HG02840 (cell line): ENCODE measurements at regions not wholly inside any gene's neighbourhood (a gene's known extent, or its start where the extent isn't known, plus 50 kb on each side); places are given as distances from the start of the nearest gene placed in this dataset.
"Not testable (repeated sequence)": the region's sequence is repeated elsewhere in the genome, so short reads cannot be mapped to it uniquely, and the experiment has no call there.

Experiments used
- ATAC-seq: cut with Tn5 transposase; IDR thresholded peaks from one replicate; pipeline ENCODE4 v1.9.1; 2021; ENCODE audit warnings: mild to moderate bottlenecking, moderate library complexity, moderate number of reproducible peaks; ENCODE audit not compliant: unreplicated experiment, low FRiP score

DNA sequence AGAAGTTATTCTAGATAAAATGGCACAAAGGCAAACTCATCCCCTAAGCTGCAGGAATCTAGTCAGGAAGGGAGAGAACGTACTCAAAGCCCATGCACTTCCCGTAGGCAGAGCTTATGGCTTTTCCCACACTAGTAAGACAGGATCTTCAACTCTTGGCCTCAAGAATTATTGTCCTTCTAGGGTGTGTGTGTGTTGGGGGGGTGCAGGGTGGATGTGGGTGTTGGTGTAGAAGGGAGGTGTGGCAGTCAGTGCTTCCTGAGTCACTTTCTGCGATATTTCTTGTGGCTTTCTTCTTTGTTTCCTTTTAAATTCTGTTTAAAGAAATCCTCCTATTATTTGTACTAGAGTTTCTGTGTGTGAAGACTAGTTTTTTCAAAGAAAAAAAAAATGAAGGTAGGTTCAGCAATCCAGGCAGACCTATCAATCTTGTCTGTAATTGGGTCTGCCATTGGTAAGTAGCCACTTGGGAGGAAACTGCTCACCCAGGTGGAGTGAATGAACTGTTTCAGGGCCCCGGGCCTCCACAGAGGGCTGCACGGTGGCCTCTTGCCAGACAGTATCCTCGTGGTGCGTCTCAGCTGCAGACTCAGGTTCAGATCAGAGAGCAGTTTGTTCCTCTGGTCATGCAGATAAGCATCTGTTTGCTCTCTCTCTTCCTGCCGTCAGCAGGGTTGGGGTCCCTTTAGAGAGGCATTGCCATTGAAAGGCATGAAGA, 131.9 kb downstream of the NPR3 start:
- no peak for ATAC-seq

DNA sequence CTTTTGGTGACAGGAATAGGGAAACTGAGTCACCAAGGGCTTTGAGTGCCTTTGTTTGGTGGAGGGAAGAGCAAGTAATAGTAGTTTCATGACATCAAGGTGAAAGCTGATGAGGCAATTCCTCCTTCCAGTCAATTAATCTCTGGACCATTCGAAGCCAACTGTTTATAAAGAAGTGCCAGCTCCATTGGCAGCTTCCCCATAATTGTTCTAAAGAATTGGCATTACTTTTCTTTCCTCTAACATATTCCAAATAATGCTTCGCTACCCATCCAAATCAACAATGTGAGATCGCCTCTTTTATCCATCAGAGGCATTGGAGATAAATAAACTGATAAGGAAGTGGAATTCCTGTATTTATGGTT, 132.4 kb downstream of the NPR3 start:
- no peak for ATAC-seq

DNA sequence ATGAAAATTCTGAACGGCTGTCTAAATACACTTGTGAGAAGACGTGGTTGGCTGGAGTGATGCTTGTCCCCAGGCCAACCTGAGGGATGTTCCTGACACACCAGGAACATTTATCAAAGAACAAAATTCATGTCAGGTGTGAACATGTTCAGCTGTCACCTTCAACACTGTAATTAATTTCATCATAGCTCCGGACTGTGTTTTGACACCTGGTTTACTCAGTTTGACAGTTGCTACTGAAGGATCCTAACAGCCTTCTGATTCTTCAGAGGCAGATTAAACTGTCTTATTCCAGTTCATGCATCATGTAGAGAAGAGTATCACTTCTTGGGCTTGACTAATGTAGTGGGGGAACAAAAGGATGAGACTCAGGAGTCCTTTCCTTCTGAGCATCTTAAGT, 134.1 kb downstream of the NPR3 start:
- ATAC-seq, result no peak

DNA sequence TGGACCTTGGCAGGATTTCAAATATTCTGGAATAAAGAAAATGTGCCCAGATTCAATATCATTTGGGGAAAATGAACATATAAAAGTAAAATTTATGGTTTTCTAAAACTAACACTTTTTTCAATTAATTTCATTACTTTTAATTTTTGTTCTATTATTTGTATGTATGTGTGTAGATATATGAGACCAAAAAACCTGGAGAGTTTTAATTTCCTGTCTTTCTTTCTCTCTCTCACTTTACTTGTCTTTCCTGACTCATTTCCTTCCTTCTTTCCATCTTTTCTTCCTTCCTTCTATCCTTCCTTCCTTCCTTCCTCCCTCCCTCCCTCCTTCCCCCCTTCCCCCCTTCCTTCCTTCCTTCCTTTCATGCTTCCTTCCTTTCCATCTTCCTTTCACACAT, 137.0 kb downstream of the NPR3 start:
- no peak for ATAC-seq

DNA sequence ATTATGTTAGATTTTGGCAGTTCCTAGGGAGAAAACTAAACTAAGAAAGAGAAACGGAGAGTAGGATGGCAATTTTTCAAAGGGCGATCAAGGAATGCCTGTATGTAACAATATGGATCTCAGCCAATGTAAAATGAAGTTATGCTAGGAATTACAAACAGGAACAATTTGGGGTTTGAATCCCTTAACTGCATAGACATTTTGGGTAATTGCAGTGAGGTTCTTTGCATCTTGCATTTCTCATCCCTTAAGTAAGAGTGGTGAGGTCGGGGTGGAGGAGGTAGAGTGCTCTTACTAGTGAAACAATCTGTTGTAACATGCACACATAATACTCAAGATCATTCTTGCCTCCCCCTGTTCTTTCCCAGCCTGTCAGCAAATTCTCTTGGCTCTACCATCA, 137.6 kb downstream of the NPR3 start:
- ATAC-seq, result no peak

DNA sequence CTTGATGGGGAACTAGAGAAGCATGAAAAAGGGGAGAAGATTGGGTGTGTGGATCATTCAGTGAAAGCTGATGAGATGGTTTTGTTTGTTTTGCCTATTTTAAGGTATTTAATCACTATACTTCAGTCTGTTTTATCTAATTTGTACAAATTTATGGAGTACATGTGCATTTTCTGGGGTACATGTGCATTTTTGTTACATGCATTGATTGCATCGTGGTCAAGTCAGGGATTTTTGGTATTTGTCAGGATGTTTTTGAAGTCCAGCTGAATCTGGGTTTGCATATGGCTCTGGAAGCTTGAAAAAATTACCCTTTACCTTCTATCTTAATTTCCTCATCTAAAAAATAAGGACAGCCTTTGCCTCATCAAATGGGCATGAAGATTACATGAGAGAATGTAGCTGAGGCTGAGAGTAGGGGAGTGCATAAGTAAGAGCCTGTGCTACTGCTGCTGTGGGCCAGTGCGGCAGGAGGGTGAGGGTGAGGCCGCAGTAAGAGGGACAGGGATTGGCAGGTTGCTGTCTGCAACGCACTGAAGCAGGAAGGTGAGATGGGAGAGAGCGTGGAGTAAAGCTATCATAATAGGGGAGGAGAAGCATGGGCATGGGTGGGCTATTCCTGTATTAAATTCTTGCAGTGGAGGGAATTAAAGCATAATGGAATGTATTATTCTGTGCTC, 139.8 kb downstream of the NPR3 start:
- ATAC-seq, result no peak

DNA sequence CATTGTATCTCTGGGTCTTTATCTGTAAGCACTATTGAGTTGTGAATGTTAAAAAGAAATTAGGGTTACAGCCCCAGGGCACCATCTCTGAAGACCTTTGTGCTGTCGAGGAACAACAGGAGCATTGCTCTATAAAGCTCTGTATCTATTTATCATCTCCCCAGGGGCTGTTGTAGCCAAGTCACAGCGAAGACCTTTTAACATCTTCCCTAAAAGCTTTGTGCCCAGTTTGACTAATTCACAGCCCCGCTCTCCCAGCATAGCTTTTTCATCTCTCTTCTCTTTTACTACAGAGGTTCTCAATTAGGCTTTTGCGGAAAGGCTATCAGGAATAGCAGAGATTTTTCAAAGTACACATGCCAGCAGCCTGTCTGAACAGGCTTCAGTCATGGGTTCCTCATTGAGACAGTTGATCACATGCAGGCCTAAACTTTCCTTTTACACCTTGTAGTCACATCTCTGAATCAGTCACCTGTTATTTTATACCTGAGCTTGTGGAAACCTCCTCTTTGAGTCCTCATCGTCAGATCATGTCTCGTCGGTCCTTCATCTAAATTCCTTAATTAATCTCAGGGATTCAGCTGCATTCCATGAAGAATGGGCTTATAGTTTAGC, 140.5 kb downstream of the NPR3 start:
- no peak for ATAC-seq

DNA sequence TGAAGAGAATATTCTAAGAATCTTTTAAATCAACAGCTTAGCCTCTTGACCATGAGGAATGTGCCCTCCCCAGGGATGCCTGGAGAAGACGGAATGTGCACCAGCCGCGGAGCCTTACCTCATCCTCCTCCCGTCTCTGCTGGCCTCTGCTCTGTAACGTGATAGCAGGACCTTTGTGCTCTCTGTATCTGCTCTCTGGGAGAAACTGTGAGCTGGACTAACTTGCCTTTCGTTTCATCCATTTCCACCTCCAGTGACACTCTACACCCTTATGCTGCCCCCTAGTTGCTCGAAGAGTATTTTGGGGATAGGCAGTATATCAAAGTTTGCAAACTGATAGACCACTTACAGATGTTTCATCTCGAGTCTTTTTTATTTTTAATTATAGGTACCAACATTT, 141.4 kb downstream of the NPR3 start:
- no peak for ATAC-seq

DNA sequence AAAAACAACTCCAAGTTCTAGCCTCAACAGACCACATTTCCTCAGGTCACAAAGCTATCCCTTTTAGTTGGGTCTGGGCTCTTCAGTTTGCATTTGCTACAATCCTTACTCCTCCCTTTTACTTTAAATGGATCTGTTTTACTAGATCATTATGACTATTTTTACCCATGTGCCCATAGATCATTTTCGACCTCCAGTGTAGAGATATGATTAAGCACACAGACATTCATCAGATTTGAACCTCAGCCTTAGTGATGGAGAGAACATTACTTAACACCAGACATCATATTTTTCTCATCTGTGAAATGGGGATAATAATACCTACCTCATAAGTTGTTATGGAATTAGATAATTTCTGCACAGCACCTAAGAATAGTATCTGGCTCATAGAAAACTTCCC, 141.9 kb downstream of the NPR3 start:
- no peak for ATAC-seq

- ATAC-seq, result no peak
Observed at GRCh38 chr5:32854473-32854872, 143.4 kb downstream of the NPR3 start.

DNA sequence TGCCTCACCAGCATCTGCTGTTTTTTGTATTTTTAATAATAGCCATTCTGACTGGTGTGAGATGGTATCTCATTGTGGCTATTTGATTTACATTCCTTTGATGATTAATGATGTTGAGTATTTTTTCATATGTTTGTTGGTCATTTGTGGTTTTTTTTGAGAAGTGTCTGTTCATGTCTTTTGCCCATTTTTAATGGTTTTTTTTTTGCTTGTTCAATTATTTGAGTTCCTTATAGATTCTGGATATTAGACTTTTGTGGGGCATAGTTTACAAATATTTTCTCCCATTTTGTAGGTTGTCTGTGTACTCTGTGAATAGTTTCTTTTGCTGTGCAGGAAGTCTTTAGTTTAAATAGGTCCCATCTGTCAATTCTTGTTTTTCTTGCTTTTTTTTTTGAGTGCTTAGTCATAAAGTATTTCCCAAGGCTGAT, 148.1 kb downstream of the NPR3 start:
- no peak for ATAC-seq

GRCh38 chr5:32865475-32865874, 154.4 kb downstream of the NPR3 start:
- no peak for ATAC-seq

DNA sequence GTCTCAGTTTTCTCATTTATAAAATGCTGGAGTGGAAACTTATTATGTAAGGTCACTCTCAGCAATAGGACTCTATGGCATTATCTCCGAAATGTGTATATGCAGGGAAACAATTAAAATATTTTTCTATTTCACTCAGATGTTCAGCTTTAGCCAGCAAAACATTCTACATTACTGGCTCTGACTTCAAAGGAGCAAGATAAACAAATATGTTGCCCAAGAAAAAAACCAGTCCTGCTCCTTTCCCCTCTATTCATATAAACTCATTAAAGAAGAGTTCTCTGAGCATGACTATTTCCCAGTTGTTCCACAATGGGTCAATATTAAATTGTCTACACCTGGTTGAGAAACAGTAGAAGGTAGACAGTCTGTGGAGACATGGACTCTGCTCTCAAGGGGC, 155.0 kb downstream of the NPR3 start:
- ATAC-seq, result no peak

DNA sequence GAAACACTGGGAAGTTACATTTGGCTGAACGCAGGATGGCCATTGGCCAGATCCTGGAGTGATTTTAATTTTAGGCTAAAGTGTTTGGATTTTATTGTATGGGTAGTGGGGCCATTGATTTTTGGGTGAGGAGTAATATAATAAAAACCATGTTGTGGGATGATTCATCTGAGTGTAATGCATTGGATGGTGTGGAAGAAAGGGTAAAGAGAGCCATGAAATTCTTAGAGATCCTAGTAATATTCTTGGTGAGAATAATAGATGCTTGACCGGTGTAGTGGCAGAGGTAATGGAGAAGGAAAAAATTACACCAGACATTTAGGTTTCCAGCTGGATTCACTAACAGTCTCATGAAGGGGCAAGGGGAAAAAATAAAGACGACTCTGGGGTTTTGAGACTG, 158.1 kb downstream of the NPR3 start:
- ATAC-seq, result no peak

DNA sequence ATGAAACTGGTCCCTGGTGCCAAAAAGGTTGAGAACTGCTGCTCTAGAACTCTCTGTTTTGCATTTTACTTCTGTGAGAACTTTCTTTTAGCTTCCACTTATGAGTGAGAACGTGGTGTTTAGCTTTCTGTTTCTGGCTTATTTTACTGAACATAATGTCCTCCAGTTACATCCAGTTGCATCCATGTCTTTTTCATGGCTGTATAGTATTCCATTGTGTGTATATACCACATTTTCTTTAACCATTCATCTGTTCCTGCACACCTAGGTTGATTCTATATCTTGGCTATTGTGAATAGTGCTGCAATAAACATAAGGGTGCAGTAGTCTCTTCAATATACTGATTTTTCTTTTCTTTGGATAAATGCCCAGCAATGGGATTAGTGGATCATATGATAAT, 165.7 kb downstream of the NPR3 start:
- ATAC-seq, result no peak

DNA sequence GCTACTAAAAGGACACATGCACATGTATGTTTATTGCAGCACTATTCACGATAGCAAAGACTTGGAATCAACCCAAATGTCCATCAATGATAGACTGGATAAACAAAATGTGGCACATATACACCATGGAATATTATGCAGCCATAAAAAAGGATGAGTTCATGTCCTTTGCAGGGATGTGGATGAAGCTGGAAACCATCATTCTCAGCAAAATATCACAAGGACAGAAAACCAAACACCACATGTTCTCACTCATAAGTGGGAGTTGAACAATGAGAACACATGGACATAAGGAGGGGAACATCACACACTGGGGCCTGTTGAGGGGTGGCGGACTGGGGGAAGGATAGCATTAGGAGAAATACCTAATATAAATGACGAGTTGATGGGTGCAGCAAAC, 168.2 kb downstream of the NPR3 start:
- ATAC-seq, result not testable (repeated sequence)

GRCh38 chr5:32880796-32881195, 169.7 kb downstream of the NPR3 start:
- ATAC-seq, result no peak

DNA sequence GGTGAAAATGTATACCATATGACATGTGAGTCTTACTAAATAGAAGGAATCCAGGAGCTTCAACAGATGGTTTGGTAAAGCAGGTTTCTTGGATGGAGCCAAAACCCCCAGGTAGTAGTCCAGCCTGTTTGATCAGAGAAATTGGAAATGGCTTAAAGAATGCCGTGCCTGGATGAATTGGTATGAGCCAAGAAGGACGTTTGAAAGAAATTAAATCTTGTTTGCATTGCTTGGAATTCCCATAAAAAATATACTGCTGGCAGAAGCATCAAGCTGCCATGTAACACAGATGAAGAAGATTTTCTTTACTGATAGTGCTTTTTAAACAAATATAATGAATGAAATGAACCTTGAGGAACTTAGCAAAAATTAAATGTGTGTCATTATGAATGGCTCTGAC, 176.3 kb downstream of the NPR3 start:
- no peak for ATAC-seq

- no peak for ATAC-seq
Observed at GRCh38 chr5:32889078-32889477, 178.0 kb downstream of the NPR3 start.

DNA sequence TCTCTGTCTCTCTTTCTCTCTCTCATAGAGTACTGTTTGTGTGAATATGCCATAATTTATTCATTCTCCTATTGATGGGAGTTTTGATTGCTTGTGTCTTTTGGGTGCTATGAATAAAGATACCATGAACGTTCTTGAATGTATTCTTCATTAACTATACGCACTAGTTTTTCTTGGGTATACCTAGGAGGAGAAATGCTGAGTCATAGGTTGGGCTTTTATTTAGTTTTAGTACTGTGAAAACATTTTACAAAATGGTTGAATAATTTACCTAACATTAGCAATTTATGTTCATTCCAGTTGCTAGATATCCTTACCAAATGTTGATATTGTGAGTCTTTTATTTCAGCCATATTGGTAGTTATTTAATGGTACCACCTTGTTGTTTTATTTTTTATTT, 192.5 kb downstream of the NPR3 start:
- no peak for ATAC-seq

DNA sequence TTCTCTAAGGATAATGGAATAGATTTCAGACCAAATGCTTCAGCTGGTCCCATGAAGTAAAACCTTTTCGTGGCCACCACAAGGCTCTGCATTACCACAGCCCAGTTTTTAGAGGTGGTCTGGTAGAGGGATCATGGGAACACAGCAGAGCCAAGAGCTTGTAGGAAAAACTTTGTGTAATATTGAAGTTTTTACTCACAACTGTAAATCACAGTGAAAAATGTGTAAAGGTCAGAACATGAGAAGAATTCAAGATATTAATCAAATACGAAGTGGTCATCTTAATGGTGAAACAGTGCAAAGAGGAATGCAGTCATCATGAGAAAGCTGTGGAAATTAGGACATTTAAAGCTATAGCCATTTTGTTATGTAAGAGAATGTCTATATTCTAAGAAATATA, 197.5 kb downstream of the NPR3 start:
- no peak for ATAC-seq

- ATAC-seq, result no peak
Observed at GRCh38 chr5:32909207-32909606, 198.1 kb downstream of the NPR3 start.
